Neural cell (in vitro differentiated cells): ENCODE measurements at regions not wholly inside any gene's neighbourhood (a gene's known extent, or its start where the extent isn't known, plus 50 kb on each side); places are given as distances from the start of the nearest gene placed in this dataset.
A peak's percentile ranks its signal among the peaks of the same experiment; 100 is the strongest.

Experiments used
- H2AFZ ChIP-seq: fragments of 200-600, 300-800 bp; sonication (generic), shearing (Covaris generic); 2 replicates; pipeline ENCODE4 v1.6.0; 2014; ENCODE audit warnings: low read depth, mild to moderate bottlenecking, antibody characterized with exemption, low read length, moderate library complexity
- H3F3A ChIP-seq: fragments of 200-600 bp; shearing (Covaris generic); 2 replicates; pipeline ENCODE4 v1.6.1; 2016; ENCODE audit warnings: mild to moderate bottlenecking, moderate library complexity, mixed read lengths, antibody characterized with exemption, low read length; ENCODE audit not compliant: insufficient read depth, poor library complexity, severe bottlenecking
- H3K27ac ChIP-seq: fragments of 200-600, 300-800 bp; sonication (generic), shearing (Covaris generic); 2 replicates; pipeline ENCODE4 v1.5.1; 2014; ENCODE audit warnings: mild to moderate bottlenecking, low read length, moderate library complexity
- H3K27me3 ChIP-seq: fragments of 300-800, 200-600 bp; sonication (generic), shearing (Covaris generic); 2 replicates; pipeline ENCODE4 v1.6.0; 2014; ENCODE audit warnings: mild to moderate bottlenecking, low read depth, low read length, moderate library complexity; ENCODE audit not compliant: insufficient read depth
- H3K36me3 ChIP-seq: fragments of 300-800, 200-600 bp; sonication (generic), shearing (Covaris generic); 2 replicates; pipeline ENCODE4 v1.5.1; 2014; ENCODE audit warnings: mild to moderate bottlenecking, antibody characterized with exemption, low read length, moderate library complexity; ENCODE audit not compliant: insufficient read depth
- H3K4me2 ChIP-seq: fragments of 300-800, 200-600 bp; sonication (generic), shearing (Covaris generic); 2 replicates; pipeline ENCODE4 v1.6.0; 2014; ENCODE audit warnings: mild to moderate bottlenecking, low read length
- H3K4me3 ChIP-seq: fragments of 300-800, 200-600 bp; sonication (generic), shearing (Covaris generic); 2 replicates; pipeline ENCODE4 v1.5.1; 2014; ENCODE audit warnings: mild to moderate bottlenecking, low read length, moderate library complexity
- H3K79me2 ChIP-seq: fragments of 200-600 bp; shearing (Covaris generic); replicated peaks from 2 replicates; pipeline ENCODE4 v1.6.0; 2014; ENCODE audit warnings: mild to moderate bottlenecking, low read length, moderate library complexity; ENCODE audit not compliant: insufficient read depth
- H3K9ac ChIP-seq: fragments of 300-800, 200-600 bp; sonication (generic), shearing (Covaris generic); 2 replicates; pipeline ENCODE4 v1.6.1; 2016; ENCODE audit warnings: mild to moderate bottlenecking, low read length, mixed read lengths
- H3K9me2 ChIP-seq: fragments of 200-600 bp; shearing (Covaris generic); 2 replicates; pipeline ENCODE4 v1.6.1; 2016; ENCODE audit warnings: mild to moderate bottlenecking, low read length, mixed read lengths; ENCODE audit not compliant: insufficient read depth
- H3K9me3 ChIP-seq: fragments of 200-600, 300-800 bp; sonication (generic), shearing (Covaris generic); 2 replicates; pipeline ENCODE4 v1.6.1; 2016; ENCODE audit warnings: mild to moderate bottlenecking, mixed run types, low read length, moderate library complexity, mixed read lengths
- H4K20me1 ChIP-seq: fragments of 200-600 bp; shearing (Covaris generic); 2 replicates; pipeline ENCODE4 v1.6.1; 2016; ENCODE audit warnings: mild to moderate bottlenecking, mixed run types; ENCODE audit not compliant: insufficient read depth
- EP300 ChIP-seq: fragments of 450-650 bp; conservative IDR thresholded peaks from 2 replicates; pipeline ENCODE4 v1.6.1; 2014; ENCODE audit warnings: antibody characterized with exemption, mild to moderate bottlenecking, moderate library complexity; ENCODE audit not compliant: poor library complexity, severe bottlenecking
- EZH2 ChIP-seq: fragments of 200-600, 300-800 bp; shearing (Covaris generic), sonication (generic); IDR thresholded peaks from 2 replicates; pipeline ENCODE4 v1.6.1; 2014; ENCODE audit warnings: antibody characterized with exemption, low read length, borderline replicate concordance, mild to moderate bottlenecking; ENCODE audit not compliant: insufficient read depth, poor library complexity, severe bottlenecking
- MXI1 ChIP-seq: fragments of 450-650 bp; conservative IDR thresholded peaks from 2 replicates; pipeline ENCODE4 v1.6.1; 2014; ENCODE audit warnings: antibody characterized with exemption, mild to moderate bottlenecking; ENCODE audit not compliant: poor library complexity, severe bottlenecking
- POLR2AphosphoS5 ChIP-seq: IDR thresholded peaks from 2 replicates; pipeline ENCODE4 v1.6.1; 2012
- RAD21 ChIP-seq: fragments of 450-650 bp; conservative IDR thresholded peaks from 2 replicates; pipeline ENCODE4 v1.6.1; 2014; ENCODE audit warnings: antibody characterized with exemption, mild to moderate bottlenecking, moderate library complexity
- SMC3 ChIP-seq: fragments of 450-650 bp; conservative IDR thresholded peaks from 2 replicates; pipeline ENCODE4 v1.6.1; 2014; ENCODE audit warnings: antibody characterized with exemption, mild to moderate bottlenecking, moderate library complexity; ENCODE audit not compliant: poor library complexity
- TAF1 ChIP-seq: IDR thresholded peaks from 2 replicates; pipeline ENCODE4 v1.6.1; 2012; ENCODE audit warnings: low read depth
- TF ChIP-seq, protein P1 (sequence below): fragments of 450-650 bp; IDR thresholded peaks from 2 replicates; pipeline ENCODE4 v1.5.1; 2014; ENCODE audit warnings: antibody characterized with exemption, mild to moderate bottlenecking, moderate library complexity; ENCODE audit not compliant: poor library complexity, severe bottlenecking
- TF ChIP-seq, protein P2 (sequence below): IDR thresholded peaks from 2 replicates; pipeline ENCODE4 v1.6.1; 2012; ENCODE audit warnings: borderline replicate concordance

DNA sequence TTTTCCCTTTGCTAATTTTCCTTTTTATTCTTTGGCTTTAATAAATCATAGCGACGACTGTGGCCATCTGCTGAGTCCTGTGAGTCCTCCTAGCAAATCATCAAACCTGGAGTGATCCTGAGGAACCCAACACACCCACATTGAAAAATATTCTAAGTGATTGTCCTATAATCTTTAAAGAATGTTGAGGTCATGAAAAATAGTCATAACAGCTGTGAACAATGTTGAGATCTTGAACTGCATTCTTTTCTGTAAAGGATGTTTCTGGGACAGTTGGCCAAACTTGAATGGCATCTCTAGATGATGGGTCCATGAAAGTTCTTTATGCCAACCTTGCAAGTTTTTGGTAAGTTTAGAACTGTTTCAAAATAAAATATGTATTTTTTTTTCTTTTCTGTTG, 53.2 kb upstream of the ADAM23 start:
- H2AFZ ChIP-seq, result no peak overlapping the region
- H3K27me3 ChIP-seq, result no peaks in the 10 kb centered on the region
- H3K27ac ChIP-seq, result no peak overlapping the region
- H3K9ac ChIP-seq, result no peak overlapping the region
- H3K9me3 ChIP-seq, result no peaks in the 10 kb centered on the region
- no peaks in the 10 kb centered on the region for H3K9me2 ChIP-seq
- H3K4me3 ChIP-seq, result no peak overlapping the region
- TF ChIP-seq MXI1, result no peak
- TF ChIP-seq, protein P1, sequence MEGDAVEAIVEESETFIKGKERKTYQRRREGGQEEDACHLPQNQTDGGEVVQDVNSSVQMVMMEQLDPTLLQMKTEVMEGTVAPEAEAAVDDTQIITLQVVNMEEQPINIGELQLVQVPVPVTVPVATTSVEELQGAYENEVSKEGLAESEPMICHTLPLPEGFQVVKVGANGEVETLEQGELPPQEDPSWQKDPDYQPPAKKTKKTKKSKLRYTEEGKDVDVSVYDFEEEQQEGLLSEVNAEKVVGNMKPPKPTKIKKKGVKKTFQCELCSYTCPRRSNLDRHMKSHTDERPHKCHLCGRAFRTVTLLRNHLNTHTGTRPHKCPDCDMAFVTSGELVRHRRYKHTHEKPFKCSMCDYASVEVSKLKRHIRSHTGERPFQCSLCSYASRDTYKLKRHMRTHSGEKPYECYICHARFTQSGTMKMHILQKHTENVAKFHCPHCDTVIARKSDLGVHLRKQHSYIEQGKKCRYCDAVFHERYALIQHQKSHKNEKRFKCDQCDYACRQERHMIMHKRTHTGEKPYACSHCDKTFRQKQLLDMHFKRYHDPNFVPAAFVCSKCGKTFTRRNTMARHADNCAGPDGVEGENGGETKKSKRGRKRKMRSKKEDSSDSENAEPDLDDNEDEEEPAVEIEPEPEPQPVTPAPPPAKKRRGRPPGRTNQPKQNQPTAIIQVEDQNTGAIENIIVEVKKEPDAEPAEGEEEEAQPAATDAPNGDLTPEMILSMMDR, result no peak
- no peak for TF ChIP-seq SMC3
- TF ChIP-seq RAD21, result no peak
- TF ChIP-seq TAF1, result no peak
- TF ChIP-seq POLR2AphosphoS5, result no peak
- TF ChIP-seq EP300, result no peak
- TF ChIP-seq EZH2, result no peak
- TF ChIP-seq, protein P2, sequence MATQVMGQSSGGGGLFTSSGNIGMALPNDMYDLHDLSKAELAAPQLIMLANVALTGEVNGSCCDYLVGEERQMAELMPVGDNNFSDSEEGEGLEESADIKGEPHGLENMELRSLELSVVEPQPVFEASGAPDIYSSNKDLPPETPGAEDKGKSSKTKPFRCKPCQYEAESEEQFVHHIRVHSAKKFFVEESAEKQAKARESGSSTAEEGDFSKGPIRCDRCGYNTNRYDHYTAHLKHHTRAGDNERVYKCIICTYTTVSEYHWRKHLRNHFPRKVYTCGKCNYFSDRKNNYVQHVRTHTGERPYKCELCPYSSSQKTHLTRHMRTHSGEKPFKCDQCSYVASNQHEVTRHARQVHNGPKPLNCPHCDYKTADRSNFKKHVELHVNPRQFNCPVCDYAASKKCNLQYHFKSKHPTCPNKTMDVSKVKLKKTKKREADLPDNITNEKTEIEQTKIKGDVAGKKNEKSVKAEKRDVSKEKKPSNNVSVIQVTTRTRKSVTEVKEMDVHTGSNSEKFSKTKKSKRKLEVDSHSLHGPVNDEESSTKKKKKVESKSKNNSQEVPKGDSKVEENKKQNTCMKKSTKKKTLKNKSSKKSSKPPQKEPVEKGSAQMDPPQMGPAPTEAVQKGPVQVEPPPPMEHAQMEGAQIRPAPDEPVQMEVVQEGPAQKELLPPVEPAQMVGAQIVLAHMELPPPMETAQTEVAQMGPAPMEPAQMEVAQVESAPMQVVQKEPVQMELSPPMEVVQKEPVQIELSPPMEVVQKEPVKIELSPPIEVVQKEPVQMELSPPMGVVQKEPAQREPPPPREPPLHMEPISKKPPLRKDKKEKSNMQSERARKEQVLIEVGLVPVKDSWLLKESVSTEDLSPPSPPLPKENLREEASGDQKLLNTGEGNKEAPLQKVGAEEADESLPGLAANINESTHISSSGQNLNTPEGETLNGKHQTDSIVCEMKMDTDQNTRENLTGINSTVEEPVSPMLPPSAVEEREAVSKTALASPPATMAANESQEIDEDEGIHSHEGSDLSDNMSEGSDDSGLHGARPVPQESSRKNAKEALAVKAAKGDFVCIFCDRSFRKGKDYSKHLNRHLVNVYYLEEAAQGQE, result no peak
- H3K79me2 ChIP-seq, result no peaks in the 10 kb centered on the region
- no peaks in the 10 kb centered on the region for H3K36me3 ChIP-seq
- no peak overlapping the region for H3K4me2 ChIP-seq
- H4K20me1 ChIP-seq, result no peaks in the 10 kb centered on the region
- H3F3A ChIP-seq, result no peaks in the 10 kb centered on the region

DNA sequence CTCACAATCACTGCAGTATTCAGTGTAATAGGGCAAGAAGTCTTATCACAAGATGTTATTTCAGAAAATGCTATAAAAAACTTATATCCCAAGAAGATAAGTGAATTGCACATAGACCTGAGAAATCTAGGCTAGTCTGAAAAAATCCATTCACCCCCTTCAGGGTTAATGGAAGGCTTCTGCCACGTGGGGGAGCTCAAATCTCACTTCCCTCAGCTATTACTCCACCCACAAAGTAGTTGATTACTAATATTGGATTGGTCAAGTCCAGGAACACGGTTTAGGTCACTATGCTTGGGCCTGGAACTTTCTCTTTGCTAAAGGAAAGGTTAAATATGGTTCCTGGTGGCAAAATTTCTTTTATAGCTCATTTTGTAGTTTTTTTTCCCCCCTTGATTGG, 51.2 kb upstream of the ADAM23 start:
- no peaks in the 10 kb centered on the region for H3K27me3 ChIP-seq
- H3K4me3 ChIP-seq, result no peak overlapping the region
- no peaks in the 10 kb centered on the region for H3K9me3 ChIP-seq
- no peaks in the 10 kb centered on the region for H3K79me2 ChIP-seq
- TF ChIP-seq, protein P1, result peak; percentile 26
- TF ChIP-seq RAD21, result peak; percentile 18
- TF ChIP-seq, protein P2, result no peak
- TF ChIP-seq POLR2AphosphoS5, result no peak
- no peak for TF ChIP-seq TAF1
- no peak for TF ChIP-seq MXI1
- no peak for TF ChIP-seq SMC3
- no peak for TF ChIP-seq EP300
- TF ChIP-seq EZH2, result no peak
- no peaks in the 10 kb centered on the region for H3K9me2 ChIP-seq
- H3K4me2 ChIP-seq, result no peak overlapping the region
- no peaks in the 10 kb centered on the region for H3K36me3 ChIP-seq
- H2AFZ ChIP-seq, result no peak overlapping the region
- H3K9ac ChIP-seq, result no peak overlapping the region
- H3F3A ChIP-seq, result no peaks in the 10 kb centered on the region
- no peaks in the 10 kb centered on the region for H4K20me1 ChIP-seq
- no peak overlapping the region for H3K27ac ChIP-seq
